NCI-H1436 (cell line): ENCODE measurements at regions not wholly inside any gene's neighbourhood (a gene's known extent, or its start where the extent isn't known, plus 50 kb on each side); places are given as distances from the start of the nearest gene placed in this dataset.
"Not testable (repeated sequence)": the region's sequence is repeated elsewhere in the genome, so short reads cannot be mapped to it uniquely, and the experiment has no call there.

Experiments used
- DNase-seq: peaks from one replicate; lab custom pipeline; 2025; lab: John Stamatoyannopoulos, UW

DNA sequence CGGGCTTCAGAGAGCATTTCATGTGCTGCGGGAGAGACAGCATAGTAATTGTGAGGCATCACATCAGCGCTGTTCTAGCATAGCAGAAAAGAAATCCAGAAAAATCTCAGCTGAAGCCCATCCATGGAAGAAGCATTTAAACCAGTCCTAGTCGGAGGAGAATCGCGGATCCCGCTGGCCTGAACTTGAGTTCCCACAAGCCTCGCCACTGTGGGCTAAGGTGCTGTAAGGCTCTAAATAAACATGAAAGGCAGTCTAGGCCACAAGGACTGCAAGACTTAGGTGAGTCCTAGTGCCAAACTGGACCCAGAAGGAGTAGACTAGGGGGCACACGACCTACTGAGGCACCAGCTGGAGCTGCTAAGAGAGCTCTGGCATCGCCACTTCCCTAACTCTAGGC, 1225.3 kb upstream of the CHAC2 start:
- DNase-seq: no peak

DNA sequence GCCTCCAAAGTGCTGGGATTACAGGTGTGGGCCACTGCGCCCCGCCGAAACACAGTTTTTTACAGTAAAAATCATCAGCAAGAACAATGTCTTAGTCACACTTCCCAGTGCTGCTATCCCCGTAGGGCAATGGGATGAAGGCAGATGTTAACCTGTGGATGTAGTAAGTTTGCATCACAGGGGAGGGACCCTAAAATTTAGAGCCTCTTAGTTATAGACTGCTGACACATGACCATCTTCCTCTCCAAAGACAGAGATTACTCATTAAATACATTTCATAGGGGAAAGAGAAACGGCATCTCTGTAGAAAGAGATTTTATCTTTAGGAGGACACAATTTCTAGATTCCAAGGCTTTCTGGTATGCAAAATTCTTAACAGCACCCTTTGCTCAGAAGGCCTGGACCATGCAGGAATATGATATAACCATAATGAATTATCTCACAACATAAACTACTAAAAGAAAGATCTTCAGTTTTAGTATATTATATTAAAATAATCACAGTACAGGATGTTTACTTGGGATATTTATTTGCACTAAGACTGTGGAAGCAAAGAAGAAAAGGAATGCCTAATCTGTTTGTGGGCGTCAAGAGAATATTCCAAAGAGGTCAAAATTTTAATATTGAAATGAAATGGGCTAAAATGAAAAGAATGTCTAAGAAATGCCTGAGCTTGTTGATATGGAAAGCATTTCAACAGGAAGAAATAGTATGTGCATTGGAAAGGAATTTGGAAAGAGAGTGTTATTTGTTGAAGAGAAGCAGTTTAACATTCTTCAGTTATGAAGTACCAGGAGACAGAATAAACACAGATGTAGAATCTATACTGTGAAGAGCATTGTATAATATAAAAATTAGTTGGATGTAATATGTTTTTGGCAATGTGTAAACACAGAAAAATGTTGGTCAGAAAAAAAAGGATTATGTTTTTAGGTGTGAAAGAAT, 1228.3 kb upstream of the CHAC2 start:
- no peak for DNase-seq

DNA sequence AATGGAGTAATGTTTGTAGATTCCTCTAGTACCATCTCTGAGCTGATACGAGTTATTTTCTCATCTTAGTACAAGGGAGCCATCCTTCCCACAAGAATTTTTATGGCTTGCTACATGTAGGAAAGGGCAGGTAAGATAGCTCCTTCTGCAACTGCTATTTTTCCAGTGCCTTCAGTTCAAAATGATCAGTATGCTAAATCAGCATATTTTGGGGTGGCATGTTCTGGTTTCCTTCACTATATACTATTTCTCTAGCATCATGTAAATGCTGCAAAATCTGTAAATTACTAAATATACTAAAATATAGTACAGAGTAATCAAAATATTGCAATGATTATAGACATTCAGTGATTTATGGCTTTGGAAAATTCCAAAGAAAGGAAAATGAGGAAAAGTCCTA, 1230.0 kb upstream of the CHAC2 start:
- no peak for DNase-seq

DNA sequence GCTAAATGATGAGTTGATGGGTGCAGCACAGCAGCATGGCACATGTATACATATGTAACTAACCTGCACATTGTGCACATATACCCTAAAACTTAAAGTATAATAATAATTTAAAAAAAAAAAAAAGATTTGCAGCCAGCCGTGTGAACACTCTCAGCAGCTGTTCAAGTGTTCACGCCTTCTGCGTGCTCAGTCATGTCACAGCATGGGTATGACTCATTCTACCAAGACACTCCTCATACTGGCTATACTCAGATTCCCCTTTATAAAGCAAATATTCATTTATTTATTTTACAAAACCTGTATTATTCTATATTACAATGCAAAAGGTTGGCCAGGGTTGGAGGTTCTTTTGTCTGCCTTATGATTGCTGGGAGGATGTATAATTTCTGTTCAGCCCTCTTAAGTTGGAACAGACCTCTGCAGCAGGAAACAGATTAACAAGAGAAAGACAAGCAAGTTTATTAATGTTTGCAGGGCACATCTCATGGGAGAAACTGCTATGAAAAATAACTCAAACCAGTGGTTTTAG, 1230.6 kb upstream of the CHAC2 start:
- DNase-seq: no peak

DNA sequence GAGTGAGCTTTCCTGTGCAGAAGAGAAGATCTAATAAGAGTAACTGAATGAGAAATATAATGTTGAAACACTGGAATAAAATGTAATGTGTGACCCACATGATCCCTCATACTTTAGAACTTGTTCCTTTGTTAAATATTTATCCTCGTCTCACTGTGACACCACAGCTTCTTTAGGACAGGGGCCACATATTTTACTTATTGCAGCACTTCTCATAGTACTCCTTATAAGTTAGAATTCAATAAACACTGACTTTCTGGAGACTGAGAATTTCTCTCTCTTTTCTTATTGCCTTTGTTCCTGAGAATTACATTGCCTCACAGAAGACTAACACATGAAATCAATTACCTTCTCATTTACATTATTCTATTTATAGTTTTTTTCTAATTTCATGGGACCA, 1234.6 kb upstream of the CHAC2 start:
- no peak for DNase-seq

DNA sequence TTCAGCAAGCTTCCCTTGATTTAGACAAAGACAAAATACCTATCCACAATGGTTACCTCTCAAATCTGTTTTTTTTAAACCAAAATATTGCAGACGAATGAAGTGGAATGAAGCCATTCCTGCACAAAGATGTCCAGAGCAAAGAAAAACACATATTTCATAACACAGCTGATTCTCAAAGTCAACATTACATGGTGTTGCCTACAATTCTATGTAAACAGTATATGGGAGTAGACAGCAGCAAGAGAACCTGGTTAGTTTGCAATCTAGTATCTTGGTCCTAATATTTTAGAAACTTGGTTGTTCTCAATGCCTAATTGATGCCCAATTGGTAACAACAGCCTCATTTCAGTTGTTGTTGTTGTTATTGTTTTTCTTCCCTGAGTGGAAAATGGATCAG, 1240.9 kb upstream of the CHAC2 start:
- no peak for DNase-seq

DNA sequence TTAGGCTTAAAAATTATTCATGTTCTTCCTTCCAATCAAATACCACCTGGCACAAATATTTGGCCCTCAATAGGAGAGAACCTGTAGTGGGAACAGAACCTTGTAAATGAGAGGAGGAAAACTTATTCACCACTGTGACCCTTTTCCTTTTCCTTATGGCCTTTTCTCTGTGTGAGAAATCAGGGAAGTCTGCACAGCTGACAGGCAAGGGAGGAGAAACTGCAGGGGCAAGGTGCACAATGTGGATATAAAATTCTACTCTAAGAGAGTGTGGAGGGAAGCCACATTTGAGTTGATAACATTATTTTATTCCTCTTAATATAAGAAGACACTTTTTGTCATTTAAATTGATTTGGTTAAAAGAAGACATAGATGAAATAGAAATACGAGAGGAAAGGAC, 1247.0 kb upstream of the CHAC2 start:
- DNase-seq: no peak

DNA sequence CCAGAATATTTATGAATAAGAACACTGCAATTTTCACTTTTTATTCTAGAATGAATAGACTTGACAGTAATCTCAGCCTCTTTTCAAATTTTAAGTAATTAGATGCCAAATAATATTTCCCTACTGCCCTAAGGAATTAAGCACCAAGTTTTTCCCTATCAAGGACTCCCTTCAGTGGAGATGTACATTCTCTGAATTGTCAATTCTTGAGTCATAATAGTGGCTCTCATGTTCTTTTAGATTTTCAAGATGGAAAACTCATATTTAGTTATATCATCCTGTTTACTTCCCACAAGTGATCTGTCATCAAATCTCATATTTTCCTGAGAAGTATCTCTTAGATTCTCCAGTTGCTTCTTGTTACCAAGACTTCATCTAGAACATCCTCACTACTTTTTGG, 1248.9 kb upstream of the CHAC2 start:
- DNase-seq: no peak

DNA sequence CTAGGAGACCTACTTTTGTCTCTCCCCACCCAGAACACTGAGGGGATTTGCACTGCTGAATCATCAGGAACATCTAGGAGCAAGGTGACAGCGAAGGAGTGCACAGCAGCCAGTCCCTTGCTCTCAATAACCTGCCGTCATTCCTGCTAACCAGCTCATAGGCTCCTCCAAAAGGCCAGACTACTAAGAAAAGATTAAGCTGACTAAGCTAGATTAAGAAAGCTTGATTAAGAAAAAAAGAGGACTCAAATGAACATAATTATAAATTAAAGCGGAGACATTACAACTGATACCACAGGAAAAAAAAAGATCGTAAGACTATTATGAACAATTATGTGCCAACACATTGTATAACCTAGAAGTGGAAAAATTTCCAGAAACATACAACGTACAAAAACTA, 1254.8 kb upstream of the CHAC2 start:
- DNase-seq: no peak

DNA sequence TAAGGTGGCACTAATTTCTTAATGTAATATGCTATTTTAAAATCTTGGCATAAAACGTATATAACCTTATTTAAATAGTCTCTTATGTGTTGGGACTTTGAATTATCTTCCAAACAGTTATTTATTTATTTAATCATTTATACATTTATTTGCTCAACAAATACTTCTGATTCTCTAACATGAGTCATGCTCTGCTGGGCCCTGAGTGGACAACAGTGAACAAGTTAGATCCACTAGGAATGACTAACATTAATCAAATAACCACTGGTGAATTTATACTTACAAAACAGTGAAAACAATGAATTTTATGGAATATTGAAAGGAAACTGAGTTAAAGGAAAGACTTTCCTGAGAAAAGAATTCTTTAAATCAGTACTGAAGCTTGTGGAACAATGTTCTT, 1257.2 kb upstream of the CHAC2 start:
- DNase-seq: no peak

DNA sequence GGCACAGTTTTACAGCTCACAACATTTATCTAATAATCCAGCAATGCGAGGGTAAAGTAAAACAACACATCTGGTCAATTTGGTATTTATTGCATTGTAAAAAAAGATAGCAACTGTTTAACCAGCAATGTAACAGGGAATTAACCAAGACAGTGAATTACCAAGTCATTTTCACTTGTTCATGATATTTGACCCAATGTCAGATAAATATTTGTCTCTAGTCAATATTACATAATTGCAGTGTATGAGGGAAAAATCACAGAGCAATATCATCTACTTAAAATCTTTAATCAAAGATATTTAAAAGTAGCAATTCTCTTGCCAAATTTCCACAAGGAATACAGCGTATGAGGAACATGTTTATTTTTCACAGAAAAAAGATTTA, 1265.1 kb upstream of the CHAC2 start:
- no peak for DNase-seq

DNA sequence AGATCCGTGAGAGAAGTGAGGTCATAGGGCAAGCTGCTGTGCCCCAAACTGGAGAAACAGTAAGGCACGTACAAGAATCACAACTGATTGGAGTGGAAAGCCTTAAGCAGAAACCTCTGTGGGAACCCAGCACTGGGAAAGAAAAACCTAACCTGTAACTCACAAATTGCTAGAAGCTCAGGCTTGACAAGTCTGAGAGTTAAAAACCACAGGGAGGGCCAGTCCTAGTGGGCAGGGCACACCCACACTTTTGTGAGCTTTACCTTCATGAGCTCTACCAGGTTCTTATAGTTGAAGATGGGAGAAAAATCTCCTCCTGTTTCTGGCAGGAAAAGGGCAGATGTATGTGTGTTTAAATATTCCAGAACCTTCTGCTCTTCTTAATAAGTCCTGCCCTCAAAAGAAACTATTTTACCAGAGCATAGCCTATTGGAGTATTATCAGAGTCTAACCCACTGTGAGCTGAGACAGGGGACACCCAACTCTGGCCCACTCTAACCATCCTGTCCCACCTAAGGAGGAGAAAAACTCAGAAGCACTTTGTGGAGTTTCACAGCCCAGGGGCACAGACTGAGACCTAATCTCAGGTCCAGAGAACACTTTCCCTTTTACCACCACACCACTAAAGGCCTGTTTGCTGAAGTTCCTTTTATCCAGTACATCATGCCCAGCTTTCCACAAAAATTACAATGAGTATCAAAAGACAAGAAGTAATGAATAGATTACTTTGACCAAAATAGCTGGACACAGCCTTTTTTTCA, 1265.7 kb upstream of the CHAC2 start:
- no peak for DNase-seq

DNA sequence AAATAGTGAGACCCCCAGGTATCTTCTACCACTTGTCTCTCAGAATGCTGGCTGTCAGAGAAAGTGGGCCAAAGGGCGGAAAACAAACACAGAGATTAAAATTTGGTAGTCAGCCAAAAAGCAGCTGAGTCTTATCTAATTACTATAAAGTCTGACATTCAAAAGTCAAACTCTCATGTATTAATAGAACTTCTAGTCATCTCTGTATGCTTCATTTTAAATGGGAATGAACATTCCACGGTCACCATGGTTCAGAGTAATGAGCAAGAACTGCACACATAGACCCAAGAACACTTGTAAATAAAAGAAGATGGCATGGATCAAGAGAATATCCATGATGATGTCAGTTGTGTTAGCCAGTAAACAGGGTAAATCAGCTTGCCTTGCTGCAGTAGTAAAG, 1267.0 kb upstream of the CHAC2 start:
- DNase-seq: no peak

DNA sequence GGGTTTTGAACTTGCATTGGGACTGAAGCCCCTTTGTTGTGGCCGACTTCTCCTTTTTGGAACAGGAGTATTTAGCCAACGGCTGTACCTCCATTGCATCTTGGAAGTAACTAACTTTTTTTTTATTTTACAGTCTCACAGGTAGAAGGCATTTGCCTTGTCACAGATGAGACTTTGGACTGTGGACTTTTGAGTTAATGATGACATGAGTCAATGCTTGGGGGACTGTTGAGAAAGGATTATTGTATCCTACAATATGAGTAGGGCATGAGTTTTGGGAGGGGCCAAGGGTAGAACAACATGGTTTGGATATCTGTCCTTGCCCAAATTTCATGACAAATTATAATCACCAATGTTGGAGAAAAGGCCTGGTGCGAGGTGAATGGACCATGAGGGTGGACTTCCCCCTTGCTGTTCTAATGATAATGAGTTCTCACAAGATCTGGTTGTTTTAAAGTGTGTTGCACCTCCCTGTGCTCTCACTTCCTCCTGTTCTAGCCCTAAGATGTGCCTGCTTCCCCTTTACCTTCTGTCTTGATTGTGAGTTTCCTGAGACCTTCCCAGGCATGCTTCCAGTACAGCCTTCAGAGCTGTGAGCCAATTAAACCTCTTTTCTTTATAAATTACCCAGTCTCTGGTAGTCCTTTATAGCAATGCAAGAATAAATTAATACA, 1269.4 kb upstream of the CHAC2 start:
- no peak for DNase-seq

DNA sequence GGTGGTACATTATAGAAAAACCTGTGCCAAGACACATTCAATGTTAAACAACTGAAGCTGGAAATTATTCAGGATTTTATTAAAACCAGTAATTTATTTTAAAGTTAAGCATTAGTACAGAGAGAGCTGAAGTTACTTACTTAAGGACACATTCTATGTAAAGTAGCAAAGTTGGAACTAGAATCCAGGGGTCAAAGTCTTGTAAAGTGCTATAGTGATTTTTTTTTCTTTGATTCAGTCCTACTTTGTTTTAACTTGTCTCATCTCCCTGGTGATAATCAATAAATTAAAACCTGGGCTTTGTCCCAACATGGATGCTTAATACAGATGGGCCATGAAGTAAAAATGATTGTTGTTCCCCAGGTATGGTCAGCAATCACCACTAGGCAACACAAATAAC, 1271.8 kb upstream of the CHAC2 start:
- DNase-seq: no peak

DNA sequence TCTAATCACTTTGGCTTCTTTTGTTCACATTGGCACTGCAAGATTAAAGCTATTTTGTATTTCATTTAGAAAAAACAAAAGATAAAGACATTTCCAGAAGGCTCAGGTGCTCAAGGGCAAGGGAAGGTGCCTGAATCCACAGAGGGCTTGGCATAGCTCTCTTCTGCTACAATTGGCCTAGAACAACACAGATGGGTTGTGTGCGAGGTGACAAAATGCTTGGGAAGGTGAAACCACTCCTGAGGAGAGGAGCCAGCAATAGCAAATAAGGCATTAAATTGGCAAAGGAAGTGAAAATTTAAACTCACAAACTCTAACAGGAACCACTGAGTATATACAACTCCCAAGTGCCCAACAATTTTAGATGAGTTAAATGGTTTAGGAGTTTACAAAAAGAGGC, 1290.4 kb upstream of the CHAC2 start:
- no peak for DNase-seq

DNA sequence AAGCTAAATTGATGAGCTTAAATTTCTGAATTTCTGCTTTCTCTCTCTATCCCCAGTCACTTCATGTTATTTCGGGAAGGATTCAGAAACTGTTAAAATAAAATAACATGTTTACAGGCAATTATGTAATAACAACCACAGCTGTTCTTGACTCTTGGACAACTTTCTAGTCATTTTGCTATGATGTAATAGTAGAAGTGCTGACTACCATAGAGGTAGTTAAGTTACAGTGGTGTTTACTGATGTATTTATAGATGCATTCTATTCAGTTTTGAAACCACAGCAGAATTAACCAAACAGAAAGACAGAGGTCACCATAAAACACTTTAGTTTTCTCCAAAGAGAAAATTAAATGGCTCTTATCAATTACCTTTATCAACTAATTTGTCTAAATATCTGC, 1292.0 kb upstream of the CHAC2 start:
- DNase-seq: no peak

DNA sequence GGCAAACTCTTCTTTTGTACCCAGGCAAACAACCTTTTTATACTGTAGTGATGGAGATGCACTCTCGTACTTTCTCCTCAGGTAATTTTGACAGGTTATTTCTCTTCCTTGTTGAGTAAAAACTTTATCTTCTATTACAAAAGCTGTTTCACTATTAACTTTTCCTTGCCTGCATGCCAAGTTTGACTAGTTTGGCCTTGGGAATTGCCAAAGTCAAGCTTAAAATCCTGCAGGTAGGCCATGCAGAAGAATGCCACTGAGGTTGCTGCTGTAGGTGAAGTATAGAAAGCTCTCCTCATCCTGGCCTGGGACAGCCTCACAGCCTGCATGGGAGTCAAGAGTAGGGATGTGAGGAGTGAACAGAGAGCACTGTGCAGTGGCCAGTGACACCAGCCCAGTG, 1293.5 kb upstream of the CHAC2 start:
- no peak for DNase-seq

DNA sequence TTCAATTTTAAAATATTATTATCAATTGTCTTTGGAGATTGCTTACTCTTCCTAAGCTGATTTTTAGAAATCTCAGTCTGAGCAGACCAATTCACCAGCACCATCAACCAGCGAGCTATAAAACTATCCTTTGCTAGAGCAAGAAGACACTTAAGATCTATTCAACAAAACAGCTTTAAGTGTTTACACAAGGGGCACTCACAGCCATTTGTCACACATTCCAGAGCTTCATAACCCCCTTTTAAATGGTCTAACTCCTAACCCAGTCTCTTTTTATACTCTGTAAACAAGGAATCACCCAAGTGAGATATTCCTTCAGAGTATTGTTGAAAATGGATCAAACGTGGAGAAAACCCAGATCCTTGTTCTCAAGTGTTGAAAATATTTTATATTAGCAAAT, 1294.1 kb upstream of the CHAC2 start:
- no peak for DNase-seq

DNA sequence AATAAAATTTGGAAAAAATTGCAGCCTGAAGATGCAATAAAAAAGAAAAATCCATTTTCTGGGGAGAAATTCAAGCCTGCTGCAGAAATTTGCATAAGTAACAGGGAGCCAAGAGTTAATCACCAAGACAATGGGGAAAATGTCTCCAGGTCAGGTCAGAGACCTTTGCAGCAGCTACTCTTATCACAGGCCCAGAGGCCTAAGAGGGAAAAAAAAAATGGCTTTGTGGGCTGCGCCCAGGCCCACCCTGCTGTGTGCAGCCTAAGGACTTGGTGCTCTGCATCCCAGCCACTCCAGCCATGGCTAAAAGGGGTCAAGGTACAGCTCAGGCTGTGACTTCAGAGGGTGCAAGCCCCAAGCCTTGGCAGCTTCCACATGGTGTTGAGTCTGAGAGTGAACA, 1297.1 kb upstream of the CHAC2 start:
- DNase-seq: not testable (repeated sequence)

DNA sequence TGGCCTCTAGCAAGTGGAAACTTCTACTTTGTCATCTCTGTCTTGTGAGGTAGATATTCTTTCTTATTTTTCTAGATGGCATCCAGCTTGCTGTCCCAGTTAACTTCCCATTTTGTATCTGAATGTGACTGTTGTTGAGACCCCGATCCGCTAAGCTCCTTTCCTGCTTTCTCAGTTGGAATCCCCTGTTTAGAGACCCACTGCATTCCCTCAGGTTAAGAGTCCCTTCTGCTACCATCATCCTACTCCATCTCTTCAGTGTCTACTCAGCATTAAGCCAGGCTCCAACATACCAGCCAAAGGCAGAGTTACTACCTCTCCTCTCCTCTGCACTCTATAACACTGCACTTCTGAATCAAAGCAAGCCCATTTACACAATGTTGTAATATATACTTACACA, 1300.4 kb upstream of the CHAC2 start:
- no peak for DNase-seq

DNA sequence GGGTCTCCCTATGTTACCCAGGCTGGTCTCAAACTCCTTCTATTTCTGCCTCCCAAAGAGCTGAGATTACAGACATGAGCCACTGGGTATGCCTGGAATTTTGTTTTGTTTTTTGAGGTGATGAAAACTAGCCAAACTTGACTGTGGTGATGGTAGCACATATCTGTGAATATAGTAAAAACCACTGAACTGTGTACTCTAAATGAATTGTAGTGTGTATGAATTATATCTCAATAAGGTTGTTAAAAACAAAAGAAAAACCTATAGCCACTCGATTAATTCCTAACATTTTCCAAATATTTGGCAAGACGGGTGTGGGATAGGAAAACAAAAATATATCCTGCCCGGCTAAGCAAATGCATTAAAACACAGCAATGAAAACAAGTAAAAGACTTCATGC, 1302.3 kb upstream of the CHAC2 start:
- DNase-seq: no peak

DNA sequence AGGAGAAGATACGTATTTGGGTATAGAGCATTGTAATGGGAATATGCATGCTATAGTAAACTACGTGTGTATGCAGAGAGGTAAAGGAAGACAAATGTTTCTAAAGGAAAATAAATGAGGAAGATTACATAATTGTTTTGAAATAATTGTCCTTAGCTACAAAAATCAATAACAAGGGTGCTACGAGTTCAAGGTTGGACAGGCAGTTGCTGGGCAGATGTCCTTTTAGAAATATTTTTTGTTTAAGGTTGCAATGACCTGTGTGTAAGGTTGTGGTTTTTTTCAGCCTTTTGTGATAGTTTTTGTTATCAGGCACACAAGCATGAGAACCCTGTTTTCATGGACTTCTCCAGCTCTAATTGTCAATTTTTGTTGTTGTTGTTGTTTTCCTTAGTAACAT, 1304.1 kb upstream of the CHAC2 start:
- no peak for DNase-seq
